ENCODE measurements at regions not wholly inside any gene's neighbourhood (a gene's known extent, or its start where the extent isn't known, plus 50 kb on each side); places are given as distances from the start of the nearest gene placed in this dataset.
"Not testable (repeated sequence)": the region's sequence is repeated elsewhere in the genome, so short reads cannot be mapped to it uniquely, and the experiment has no call there.

DNA sequence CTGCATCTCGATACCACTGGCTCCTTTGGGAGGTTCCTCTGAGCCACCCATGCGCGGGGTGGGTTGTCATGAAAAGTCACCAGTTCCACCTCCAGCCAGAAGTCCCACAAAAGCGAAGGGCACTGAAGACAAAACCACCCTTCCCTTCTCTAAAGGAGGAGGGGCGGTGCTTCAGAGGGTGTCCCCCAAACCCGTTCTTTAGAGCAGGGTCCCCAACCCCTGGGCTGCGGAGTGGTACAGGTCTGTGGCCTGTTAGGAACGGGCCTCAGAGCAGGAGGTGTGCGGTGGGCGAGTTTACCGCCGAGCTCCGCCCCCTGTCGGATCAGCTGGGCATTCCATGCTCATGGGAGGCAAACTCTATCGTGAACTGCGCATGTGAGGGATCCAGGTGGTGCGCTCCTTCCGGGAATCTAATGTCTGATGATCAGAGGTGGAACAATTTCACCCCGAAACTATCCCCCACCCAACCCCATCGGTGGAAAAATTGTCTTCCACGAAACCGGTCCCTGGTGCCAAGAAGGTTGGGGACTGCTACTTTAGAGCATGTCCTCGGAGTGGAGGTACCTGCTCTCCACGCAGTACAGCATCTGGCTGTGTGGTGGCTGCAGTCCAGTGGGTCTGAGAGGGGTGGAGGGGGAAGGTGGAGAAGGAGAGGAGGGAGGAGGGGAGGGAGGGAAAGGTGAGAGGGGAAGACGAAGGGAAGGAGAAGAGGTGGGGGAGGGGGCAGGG lies 72.9 kb upstream of the SEPTIN5 start:
- DNase-seq (ENCODE audit: low spot score): no peak

DNA sequence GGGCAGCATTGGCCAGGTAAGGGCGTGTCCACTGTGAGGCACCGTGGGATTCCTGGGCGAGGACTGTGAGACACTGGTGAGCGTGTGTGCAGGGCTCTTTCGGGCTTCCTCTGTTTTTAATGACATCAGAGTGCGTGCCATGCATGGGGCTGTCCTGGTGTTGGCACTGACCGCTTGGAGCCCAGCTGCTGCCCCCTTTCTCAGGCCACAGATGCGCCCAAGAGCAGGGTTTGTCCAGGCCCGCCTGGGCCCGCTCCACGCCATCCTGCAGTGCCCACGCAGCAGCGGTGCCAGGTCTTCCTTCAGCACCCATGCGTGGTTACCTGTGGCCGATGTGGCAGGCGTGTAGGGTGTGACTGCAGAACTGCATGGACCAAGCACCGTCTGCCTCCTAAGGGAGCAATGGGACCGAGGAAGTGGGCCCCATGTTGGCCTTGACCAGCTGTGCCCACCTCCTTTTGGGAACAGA lies 72.3 kb upstream of the SEPTIN5 start:
- DNase-seq (ENCODE audit: low spot score): no peak

DNA sequence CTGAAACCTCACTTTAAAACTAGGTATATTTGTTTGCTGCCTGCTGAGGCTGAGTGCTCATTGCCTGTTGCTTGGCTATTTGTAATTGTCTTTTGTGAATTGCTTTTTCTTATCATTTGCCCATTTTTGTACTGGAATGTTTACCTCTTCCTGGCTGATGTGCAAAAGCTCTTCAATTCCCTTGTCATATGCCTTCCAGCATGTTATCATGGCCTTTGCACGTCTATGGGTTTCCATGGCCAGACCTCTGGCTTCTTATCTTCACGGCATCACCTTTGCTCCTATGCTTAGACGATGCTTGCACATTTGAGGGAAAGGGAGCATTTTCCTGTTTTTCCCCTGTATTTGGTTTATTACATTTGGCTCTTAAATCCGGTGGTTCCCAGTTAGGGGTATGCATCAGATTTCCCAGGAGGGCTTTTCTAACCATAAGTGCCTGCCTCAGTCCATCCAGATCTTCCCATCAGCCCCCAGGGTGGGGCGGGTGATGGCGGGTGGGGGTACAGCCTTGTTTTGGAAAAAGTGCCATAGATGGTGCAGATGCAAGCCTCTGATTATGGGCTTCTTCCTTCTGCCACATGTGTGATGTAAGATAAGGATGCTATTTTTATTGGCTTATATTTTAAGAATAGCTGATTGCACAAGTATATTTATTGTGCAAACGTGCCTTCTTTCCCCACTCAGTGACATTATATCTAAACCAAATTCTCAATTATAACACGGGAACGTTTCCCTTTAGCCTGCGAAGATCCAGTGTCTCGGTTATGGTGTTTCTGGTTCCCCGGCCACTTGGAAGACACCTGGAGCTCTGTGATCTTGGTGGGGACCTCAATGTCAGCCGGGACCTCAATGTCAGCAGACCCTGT lies 70.6 kb upstream of the SEPTIN5 start:
- no peak for DNase-seq (ENCODE audit: low spot score)

DNA sequence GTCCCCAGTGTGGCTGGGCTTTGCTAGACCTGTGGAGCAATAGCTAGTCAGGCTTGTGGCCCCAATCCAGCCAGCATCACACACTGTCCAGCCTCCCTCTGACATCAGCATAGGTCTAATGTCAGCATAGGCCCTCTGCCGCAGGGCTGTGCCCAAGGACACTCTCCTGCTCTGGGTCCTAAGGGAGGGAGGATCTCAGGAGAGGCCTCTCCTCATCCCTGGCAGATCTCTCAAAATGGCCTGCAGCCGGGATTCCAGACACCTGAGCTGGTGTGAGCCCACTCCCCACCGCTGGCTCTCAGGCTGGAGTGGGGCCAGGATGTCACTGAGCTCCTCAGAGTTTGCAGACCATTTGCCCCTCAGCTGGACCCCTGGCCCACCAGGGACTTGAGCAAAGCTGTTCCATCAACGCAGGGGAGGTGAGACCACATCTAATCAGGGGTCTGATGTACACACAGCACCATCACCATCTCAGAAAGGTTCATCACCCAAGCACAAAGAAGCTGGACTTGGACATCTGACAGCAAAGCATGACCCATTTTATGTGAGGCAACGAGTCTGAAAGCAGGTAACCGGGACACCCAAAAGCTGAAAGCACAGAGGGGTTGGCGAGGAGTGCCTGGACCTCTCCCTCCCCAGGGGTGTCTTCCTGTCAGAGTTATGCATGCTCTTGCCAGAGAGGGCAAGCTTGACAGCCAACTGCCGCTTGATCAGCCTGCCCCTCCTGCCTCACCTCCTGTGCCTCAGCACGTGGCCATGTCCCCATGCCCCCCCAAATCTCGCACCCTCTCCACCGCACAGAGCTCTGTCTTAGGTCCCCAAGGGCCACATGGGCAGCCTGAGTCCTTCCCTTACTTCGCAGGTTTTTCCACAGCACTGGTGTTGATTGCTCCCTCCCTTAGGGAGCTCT lies 69.7 kb upstream of the SEPTIN5 start:
- no peak for DNase-seq (ENCODE audit: low spot score)

DNA sequence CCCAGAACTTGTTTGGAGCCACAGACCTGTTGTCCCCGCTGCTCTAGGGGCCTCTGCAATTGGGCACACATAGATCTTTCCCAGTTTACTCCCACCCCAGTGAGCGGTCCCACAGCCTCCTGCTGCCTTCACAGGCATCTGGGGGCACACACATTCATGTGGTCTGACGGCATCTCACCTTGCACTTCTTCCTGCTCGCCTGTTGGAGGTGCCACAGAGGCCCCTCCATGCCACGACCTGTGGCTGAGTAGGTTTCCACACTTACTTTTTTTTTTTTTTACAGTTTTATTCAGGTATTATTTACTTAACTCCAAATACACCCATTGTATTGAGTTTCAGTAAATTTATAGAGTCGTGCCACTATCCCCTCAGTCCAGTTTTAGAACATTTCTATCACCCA lies 68.9 kb upstream of the SEPTIN5 start:
- no peak for DNase-seq (ENCODE audit: low spot score)

DNA sequence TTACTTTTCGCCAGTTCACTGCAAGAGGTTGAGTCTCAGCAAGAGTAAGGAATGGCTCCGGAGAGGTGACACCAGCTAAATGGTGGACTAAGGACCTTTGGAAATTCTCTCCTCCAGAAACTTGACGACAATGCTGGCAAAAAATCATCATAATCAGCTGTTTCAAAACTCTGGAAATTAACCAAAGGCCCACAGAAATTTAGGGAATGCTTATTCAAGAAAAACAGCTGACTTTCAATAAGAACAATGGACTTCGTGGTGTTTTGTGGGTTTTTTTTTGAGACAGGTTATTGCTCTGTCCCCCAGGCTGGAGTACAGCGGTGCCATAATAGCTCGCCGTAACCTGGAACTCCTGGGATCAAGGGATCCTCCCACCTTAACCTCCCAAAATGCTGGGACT lies 68.4 kb upstream of the SEPTIN5 start:
- no peak for DNase-seq (ENCODE audit: low spot score)

DNA sequence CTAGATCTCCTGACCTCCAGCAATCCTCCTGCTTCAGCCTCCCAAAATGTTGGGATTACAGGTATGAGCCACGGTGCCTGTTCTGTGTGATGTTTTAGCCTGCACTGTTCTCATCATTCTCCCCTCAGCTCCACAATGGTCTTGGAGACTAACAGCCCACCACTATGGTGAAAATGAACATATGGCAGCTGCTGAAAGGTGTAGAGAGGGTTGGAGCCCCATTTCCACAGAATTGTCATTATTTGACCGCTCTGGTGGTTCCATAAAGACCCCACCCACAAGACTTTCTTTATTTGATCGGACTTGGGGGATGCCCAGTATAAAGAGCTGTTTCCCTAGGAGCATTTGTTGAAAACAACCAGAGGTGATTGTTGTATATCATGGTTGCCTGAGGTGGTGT lies 67.9 kb upstream of the SEPTIN5 start:
- DNase-seq (ENCODE audit: low spot score): no peak

DNA sequence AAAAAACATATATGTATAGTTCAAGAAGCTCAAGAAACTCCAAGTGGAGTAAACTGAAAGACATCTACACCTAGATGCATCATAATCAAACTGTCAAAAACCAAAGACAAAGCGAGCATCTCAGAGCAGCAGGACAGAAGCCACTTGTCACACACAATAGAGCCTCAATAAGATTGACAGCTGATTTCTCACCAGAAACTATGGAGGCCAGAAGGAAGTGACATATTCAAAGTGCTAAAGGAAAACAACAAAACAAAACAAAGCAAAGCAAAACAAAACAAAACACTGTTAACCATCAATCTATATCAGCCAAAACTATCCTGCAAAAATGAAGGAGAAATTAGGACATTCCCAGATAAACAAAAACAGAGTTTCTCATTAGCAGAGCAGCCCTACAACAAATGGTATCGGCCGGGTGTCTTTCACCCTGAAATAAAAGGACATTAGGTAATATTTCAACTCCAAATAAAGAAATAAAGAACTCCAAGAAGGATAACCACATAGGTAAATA lies 65.8 kb upstream of the SEPTIN5 start:
- no peak for DNase-seq (ENCODE audit: low spot score)

DNA sequence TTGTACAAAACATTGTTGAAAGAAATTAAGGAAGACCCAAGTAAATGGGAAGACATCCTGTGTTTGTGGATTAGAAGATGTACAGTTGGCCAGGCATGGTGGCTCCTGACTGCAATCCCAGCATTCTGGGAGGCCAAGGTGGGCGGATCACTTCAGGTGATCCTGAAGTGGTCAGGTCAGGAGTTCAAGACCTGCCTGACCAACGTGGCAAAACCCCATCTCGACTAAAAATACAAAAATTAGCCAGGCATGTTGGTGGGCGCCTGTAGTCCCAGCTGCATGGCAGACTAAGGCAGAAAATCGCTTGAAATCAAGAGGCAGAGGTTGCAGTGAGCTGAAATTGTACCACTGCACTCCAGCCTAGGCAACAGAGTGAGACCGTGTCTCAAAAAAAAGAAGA lies 62.0 kb upstream of the SEPTIN5 start:
- DNase-seq (ENCODE audit: low spot score): no peak

DNA sequence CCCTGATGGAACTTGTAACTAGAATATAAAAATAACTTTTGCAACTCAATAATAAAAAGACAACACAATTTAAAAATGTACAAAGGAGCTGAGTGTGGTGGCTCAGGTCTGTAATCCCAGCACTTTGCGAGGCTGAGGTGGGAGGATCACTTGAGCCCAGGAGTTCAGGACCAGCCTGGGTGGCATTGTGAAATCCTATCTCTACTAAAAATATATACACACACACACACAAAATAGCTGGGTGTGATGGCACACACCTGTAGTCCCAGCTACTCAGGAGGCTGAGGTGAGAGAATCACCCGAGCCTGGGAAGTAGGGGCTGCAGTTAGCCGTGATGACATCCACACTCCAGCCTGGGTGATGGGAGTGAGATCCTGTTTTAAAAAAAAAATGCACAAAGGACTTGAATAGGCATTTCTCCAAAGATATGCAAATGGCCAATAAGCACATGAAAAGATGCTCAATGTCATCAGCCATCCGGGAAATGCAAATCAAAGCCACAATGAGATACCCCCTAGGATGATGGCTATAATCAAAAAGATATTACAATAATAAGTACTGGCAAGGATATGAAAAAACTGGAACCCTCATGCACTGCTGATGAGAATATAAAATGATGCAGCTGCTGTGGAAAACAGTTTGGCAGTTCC lies 59.8 kb upstream of the SEPTIN5 start:
- DNase-seq (ENCODE audit: low spot score): no peak

DNA sequence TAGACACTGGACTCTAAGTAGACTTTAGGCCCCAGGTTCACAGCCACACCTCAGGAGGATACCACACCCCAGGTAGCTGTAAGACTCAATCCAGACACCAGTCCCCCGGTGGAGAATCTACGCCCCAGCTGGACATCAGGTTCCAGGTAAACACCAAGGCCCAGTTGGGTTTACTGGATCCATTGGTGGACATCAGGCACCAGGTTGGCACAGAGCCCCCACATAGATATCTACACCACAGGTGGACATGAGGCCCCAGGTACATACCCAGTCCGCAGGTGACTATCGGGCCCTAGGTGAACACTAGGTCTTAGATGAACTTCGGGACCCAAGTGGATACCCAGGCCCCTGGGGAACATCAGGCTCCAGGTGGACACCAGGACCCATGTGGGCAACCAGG lies 58.9 kb upstream of the SEPTIN5 start:
- no peak for DNase-seq (ENCODE audit: low spot score)

DNA sequence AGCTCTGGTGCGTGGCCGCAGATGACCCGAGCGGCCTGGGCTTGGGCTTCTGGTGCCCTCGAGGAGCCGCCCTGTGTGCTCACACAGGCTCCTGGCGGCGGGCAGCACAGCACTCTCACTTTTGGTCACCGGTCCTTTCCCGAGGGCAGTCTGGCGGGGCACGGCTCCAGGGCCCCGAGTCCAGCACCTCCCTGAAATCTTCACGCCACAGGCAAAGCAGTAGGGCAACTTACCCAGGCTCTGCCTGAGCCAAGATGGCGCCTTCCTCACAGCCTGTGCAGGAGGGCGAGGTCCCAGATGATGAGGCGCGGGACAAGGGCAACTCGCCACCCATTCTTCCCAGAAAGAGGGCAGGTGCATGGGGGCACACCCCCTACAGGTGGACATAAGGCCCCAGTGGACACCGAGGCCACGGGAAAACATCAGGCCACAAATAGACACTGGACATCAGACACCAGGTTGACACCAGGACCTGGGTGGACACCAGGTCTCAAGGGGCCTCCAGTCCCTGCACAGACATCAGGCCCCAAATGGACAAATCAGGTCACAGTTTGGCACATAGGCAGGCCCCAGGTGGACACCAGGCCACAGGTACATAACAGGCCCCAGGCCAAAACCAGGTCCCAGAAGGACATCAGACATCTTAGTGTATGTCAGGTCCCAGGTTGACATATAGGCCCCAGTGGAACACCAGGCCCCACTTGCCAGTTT lies 57.6 kb upstream of the SEPTIN5 start:
- DNase-seq (ENCODE audit: low spot score): no peak

DNA sequence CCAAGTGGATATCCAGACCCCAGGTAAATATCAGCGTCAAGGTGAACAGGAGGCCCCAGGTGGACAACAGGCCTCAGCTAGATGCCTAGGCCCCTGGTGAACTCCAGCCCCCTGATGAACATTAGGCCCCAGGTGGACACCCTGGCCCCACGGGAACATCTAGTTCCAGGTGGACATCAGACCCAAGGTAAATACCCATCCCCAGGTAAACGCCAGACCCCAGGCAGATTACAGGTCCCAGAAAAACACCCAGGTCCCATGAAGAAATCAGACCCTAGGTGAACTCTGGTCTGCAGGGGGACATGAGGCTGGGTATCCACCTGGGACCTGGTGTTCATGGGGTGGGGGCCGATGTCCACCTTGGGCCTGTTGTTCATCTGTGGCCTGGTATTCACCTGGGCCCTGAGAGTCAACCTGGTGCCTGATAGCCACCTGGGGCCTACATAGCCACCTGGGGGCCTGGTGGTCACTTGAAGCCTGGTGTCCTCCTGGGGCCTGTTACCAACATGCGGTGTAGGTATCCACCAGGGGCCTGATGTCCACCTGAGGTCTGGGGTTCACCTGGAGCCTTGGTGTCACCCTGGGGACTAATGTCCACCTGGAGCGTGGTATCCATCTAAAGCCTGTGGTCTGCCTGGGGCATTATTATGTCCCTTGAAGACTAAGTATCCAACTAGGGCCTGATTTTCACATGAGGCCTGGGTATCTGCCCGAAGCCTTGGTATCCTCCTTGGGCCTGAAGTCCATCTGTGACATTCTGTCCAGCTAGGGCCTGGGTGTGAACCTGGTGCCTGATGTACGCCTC lies 56.8 kb upstream of the SEPTIN5 start:
- no peak for DNase-seq (ENCODE audit: low spot score)

DNA sequence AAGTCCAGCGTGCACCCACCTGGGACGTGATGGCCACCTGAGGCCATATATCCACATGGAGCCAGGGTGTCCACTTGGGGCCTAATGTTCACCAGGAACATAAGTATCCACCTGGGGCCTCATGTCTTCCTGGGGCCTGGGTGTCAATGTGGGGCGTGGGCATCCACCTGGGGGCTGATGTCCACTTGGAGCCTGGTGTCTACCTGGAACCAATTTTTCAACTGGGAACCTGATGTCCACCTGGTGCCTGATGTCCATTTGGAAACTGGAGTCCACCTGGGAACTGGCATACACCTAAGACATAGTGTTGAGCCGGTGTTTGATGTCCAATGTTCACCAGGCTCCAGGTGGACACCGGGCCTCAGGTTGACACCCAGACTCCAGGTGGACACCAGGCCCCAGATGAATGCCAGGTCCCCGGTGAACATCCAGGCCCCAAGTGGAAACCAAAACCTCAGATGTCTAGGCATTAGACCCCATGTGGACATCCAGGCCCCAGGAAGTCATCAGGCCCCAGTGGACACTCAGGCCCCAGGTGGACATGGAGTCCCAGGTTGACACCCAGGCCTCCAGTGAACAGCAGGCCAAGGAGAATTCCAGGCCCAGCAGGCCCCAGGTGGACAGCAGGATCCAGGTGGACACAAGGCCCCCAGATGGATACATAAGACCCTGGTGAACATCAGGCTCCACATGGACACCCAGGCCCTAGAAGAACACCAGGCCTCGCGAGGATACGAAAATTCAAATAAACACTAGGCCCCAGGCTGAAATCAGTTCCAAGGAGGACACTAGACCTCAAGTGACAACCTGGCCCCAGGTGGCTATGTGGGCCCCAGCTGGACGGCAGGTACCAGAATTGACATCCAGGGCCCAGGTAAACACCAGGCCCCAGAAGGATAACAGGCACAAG lies 56.0 kb upstream of the SEPTIN5 start:
- DNase-seq (ENCODE audit: low spot score): no peak

DNA sequence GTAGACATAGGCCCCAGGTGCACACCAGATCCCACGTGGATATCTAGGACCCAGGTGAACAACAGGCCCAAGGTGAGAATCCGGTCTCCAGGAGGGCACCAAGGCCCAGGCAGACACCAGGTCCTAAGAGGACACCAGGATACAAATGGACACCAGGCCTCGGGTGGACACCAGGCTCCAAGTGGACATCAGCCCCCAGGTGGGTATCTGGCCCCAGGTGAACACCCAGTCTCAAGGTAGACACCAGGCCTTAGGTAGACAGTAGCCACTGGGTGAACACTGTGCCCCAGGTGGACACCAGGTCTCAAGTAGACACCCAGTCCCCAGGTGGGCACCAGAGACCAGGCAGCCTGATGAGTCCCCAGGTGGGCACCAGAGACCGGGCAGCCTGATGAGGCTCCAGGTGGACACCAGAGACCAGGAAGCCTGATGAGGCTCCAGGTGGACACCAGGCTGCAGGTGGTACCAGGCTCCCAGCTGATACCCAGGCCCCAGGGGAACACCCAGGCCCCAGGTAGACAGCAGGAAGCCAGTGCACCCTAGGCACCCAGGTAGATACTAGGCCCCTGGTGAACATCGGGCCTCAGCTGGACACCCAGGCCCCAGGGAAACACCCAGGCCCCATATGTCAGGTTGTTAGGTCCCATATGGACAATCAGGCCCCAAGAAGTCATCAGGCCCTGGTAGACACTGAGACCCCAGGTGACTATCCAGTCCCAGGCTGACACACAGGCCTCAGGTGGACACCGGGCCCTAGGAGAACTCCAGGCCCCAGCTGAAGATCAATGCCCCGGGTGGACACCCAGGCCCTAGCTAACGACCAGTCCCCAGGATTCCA lies 55.1 kb upstream of the SEPTIN5 start:
- no peak for DNase-seq (ENCODE audit: low spot score)

DNA sequence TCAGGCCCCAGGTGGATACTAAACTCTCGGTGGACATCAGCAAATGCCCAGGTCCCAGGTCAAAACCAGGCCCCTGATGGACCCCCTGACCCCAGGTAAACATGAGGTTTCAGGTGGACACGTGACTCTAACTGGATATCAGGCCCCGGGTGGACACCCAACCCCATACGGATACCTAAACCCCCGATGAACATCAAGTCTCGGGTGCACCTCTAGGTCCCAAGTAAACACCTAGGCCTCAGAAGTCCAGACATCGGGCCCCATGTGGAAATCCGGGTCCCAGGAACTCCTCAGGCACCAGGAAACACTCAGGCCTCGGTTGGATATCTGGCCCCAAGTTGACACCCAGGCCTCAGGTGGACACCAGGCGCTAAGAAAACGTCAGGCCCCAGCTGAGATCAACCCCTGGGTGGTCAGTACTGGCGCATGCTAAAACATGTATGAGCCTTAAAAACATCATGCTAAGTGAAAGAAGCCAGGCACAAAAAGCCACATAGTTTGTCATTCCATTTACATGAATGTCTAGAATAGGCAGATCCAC lies 54.4 kb upstream of the SEPTIN5 start:
- DNase-seq (ENCODE audit: low spot score): no peak

DNA sequence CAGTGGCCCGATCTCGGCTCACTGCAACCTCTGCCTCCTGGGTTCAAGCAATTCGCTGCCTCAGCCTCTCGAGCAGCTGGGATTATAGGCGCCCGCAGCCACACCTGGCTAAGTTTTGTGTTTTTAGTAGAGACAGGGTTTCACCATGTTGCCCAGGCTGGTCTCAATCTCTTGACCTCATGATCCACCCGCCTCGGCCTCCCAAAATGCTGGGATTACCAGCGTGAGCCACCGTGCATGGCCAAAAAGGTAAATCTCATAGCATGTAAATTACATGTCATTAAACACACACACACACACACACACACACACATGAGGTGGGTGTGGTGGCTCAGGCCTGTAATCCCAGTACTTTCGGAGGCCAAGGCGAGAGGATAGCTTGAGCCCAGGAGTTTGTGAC lies 53.7 kb upstream of the SEPTIN5 start:
- DNase-seq (ENCODE audit: low spot score): not testable (repeated sequence)

DNA sequence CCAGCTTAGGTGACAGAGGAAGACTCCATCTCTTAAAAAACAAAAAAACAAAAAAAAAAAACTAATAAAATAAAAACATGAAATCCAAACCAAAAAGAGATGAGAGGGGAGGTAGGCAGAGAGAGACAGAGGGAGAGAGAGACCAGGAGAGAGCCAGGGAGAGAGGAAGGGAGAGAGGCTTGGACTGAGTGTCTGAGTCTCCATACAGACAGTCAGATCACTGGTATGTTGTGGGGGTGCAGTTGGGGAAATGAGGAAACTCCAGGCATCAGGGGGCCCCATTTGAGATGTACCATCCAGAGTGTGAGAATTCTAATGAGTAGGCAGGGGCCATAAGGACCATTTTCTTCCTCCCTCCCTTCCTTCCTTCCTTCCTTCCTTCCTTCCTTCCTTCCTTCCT lies 53.1 kb upstream of the SEPTIN5 start:
- DNase-seq (ENCODE audit: low spot score): no peak
